HepG2 (cell line): ENCODE measurements at regions not wholly inside any gene's neighbourhood (a gene's known extent, or its start where the extent isn't known, plus 50 kb on each side); places are given as distances from the start of the nearest gene placed in this dataset.

Experiments used
- FOSL2 ChIP-seq: sonication (generic); formaldehyde crosslinking; IDR thresholded peaks from 2 replicates; pipeline ENCODE4 v1.4.0; 2020; ENCODE audit warnings: missing genetic modification reagents
- HDAC6 ChIP-seq: fragments of 200-600 bp; sonication (generic); IDR thresholded peaks from 2 replicates; pipeline ENCODE4 v1.7.0; 2017; ENCODE audit warnings: mild to moderate bottlenecking, antibody characterized with exemption, low read length, low read depth
- NCOA5 ChIP-seq: sonication (generic); formaldehyde crosslinking; IDR thresholded peaks from 2 replicates; pipeline ENCODE4 v1.4.0; 2020; ENCODE audit warnings: missing genetic modification reagents
- ZBTB42 ChIP-seq: sonication (generic); formaldehyde crosslinking; IDR thresholded peaks from 2 replicates; pipeline ENCODE4 v1.5.0; 2020; ENCODE audit warnings: mild to moderate bottlenecking, missing genetic modification reagents
- ZFAT ChIP-seq: sonication (generic); formaldehyde crosslinking; conservative IDR thresholded peaks from 2 replicates; pipeline ENCODE4 v1.8.1; 2023; ENCODE audit warnings: missing genetic modification reagents, inconsistent platforms
- ZNF777 ChIP-seq: sonication (generic); formaldehyde crosslinking; IDR thresholded peaks from 2 replicates; pipeline ENCODE4 v1.4.0; 2020; ENCODE audit warnings: missing genetic modification reagents
- ZNF883 ChIP-seq: sonication (generic); formaldehyde crosslinking; IDR thresholded peaks from 2 replicates; pipeline ENCODE4 v1.5.1; 2020; ENCODE audit warnings: mild to moderate bottlenecking, missing genetic modification reagents; ENCODE audit errors: not compliant biosample characterization
- TF ChIP-seq, protein P1 (sequence below): sonication (generic); formaldehyde crosslinking; IDR thresholded peaks from 2 replicates; pipeline ENCODE4 v1.8.0; 2022; ENCODE audit warnings: mild to moderate bottlenecking, missing genetic modification reagents; ENCODE audit not compliant: insufficient replicate concordance
- TF ChIP-seq, protein P2 (sequence below), 2 experiments: sonication (generic) in 1 of 2; formaldehyde crosslinking in 1 of 2; IDR thresholded peaks; 2 replicates each; pipeline versions ENCODE4 v1.5.1 to v1.6.1; 2011 to 2020; ENCODE audit warnings: borderline replicate concordance in 1 of 2, low read depth in 1 of 2, low read length in 1 of 2, mild to moderate bottlenecking in 1 of 2, missing genetic modification reagents in 1 of 2, moderate library complexity in 1 of 2
- TF ChIP-seq, protein P3 (sequence below): sonication (generic); formaldehyde crosslinking; IDR thresholded peaks from 2 replicates; pipeline ENCODE4 v1.8.0; 2022; ENCODE audit warnings: mild to moderate bottlenecking, missing genetic modification reagents, moderate library complexity
- TF ChIP-seq, protein P4 (sequence below): sonication (generic); formaldehyde crosslinking; IDR thresholded peaks from 2 replicates; pipeline ENCODE4 v1.9.0; 2022; ENCODE audit warnings: low read depth, missing genetic modification reagents

DNA sequence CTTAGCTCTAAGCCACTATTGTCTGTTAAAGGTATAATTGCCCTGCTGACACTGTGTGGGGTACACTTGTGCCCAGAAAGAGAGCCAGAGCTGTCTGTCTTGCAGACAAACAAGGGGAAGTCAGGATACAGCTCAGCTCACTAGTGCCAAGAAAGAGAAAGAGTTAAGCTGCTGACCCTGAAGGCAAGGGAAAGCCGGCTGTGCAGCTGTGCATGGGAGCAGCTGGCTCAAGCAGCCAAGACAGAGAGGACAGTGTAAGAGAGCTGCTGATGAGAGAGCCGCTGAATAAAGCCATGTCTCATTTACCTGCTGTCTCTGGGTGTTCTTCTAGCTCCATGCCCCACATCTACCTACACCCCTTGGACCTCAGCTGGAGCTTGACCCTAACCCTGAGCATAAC, 428.1 kb upstream of the NAALADL2 start (continued):
- TF ChIP-seq ZNF883 (CRISPR knock-in tag) = no peak
- TF ChIP-seq ZFAT = no peak
- no peak for TF ChIP-seq ZNF777 (CRISPR knock-in tag)
- TF ChIP-seq, protein P1, sequence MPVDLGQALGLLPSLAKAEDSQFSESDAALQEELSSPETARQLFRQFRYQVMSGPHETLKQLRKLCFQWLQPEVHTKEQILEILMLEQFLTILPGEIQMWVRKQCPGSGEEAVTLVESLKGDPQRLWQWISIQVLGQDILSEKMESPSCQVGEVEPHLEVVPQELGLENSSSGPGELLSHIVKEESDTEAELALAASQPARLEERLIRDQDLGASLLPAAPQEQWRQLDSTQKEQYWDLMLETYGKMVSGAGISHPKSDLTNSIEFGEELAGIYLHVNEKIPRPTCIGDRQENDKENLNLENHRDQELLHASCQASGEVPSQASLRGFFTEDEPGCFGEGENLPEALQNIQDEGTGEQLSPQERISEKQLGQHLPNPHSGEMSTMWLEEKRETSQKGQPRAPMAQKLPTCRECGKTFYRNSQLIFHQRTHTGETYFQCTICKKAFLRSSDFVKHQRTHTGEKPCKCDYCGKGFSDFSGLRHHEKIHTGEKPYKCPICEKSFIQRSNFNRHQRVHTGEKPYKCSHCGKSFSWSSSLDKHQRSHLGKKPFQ (CRISPR knock-in tag) = no peak
- no peak for TF ChIP-seq HDAC6
- TF ChIP-seq, protein P2, sequence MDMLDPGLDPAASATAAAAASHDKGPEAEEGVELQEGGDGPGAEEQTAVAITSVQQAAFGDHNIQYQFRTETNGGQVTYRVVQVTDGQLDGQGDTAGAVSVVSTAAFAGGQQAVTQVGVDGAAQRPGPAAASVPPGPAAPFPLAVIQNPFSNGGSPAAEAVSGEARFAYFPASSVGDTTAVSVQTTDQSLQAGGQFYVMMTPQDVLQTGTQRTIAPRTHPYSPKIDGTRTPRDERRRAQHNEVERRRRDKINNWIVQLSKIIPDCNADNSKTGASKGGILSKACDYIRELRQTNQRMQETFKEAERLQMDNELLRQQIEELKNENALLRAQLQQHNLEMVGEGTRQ (IDR thresholded peaks at IDR 0.05; ENCODE audit: low read depth, low read length) = no peak
- TF ChIP-seq, protein P2 (CRISPR knock-in tag; IDR thresholded peaks at IDR 0.05; ENCODE audit: borderline replicate concordance) = no peak
- no peak for TF ChIP-seq ZBTB42 (CRISPR knock-in tag)
- TF ChIP-seq, protein P3, sequence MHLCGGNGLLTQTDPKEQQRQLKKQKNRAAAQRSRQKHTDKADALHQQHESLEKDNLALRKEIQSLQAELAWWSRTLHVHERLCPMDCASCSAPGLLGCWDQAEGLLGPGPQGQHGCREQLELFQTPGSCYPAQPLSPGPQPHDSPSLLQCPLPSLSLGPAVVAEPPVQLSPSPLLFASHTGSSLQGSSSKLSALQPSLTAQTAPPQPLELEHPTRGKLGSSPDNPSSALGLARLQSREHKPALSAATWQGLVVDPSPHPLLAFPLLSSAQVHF = no peak
- TF ChIP-seq NCOA5 = no peak
- TF ChIP-seq, protein P4, sequence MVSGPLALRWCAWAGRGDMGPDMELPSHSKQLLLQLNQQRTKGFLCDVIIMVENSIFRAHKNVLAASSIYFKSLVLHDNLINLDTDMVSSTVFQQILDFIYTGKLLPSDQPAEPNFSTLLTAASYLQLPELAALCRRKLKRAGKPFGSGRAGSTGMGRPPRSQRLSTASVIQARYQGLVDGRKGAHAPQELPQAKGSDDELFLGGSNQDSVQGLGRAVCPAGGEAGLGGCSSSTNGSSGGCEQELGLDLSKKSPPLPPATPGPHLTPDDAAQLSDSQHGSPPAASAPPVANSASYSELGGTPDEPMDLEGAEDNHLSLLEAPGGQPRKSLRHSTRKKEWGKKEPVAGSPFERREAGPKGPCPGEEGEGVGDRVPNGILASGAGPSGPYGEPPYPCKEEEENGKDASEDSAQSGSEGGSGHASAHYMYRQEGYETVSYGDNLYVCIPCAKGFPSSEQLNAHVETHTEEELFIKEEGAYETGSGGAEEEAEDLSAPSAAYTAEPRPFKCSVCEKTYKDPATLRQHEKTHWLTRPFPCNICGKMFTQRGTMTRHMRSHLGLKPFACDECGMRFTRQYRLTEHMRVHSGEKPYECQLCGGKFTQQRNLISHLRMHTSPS = no peak
- TF ChIP-seq FOSL2 (CRISPR knock-in tag) = no peak
- TF ChIP-seq, all 625 proteins: peak for 0
